Erythroblast (primary cell): ENCODE measurements at regions not wholly inside any gene's neighbourhood (a gene's known extent, or its start where the extent isn't known, plus 50 kb on each side); places are given as distances from the start of the nearest gene placed in this dataset.

Source experiments
- GATA1 ChIP-seq: IDR thresholded peaks from 2 replicates; pipeline ENCODE4 v1.6.1; 2011; ENCODE audit warnings: low read depth, mild to moderate bottlenecking, control low read depth, low read length, moderate library complexity
- POLR2A ChIP-seq: IDR thresholded peaks from 2 replicates; pipeline ENCODE4 v1.6.1; 2011; ENCODE audit warnings: mild to moderate bottlenecking, low read length

DNA sequence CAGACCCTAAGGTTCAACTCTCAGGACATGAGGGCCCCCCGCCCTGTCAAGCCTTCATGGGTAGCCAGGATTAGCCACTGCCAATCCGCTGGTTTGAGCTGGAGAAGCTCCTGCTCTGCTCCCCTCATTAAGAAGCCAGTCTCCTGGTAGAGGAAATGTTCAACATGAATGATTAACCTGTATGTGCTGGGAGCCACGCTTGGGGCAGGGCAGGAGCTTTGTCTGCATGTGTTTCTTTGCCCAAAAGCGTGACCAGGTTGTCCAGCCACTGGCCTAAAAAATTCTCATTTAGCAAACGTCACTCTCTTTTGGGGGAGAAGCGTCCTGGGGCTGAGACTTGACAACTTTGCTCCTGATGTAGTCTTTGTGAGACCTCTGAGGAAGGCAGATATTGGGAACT, 96.5 kb downstream of the RRAGC start:
- TF ChIP-seq POLR2A (no peak), GATA1 (no peak)
